ENCODE measurements at regions not wholly inside any gene's neighbourhood (a gene's known extent, or its start where the extent isn't known, plus 50 kb on each side); places are given as distances from the start of the nearest gene placed in this dataset.

GRCh38 chr12:24224401-24224800 is 274.9 kb upstream of the SOX5 start:
- dilution Hi-C loops (cut with HindIII; ENCODE audit: low sequenced_read_pairs, unreplicated experiment), result no loop called here
- no peak overlapping the region for H4K8ac ChIP-seq (ENCODE audit: low read depth in 2 of 2, low read length in 2 of 2)

More at GRCh38 chr12:24224401-24224800, 274.9 kb upstream of the SOX5 start:
- CTCF ChIA-PET, result interaction anchor here (0.5 to 0.6 kb wide), 2 partner anchors 123 to 497 kb away, joined by 3 read pairs; no protein-coding TSS in a partner anchor
- in situ Hi-C loops (cut with MboI; ENCODE audit: low sequenced_read_pairs) (no loop called here), intact Hi-C loops (cut with micrococcal nuclease) (no loop called here)
- ATAC-seq (ENCODE audit: low read depth) (no peak), DNase-seq (no peak)
- Histone ChIP-seq H2AK9ac (replicated peaks; ENCODE audit: low read depth, low read length, poor library complexity) (no peak overlapping the region), H4K5ac (ENCODE audit: low read depth, low read length) (no peak overlapping the region), H3K14ac (replicated peaks; ENCODE audit: low read depth, low read length) (no peak overlapping the region), H2BK15ac (ENCODE audit: low read depth, low read length) (no peak overlapping the region), H2AFZ (replicated peaks; ENCODE audit: low read length, poor library complexity) (no peak overlapping the region), H3K23ac (ENCODE audit: low read depth, low read length) (no peak overlapping the region), H3K18ac (ENCODE audit: low read depth, low read length) (no peak overlapping the region), H2AK5ac (ENCODE audit: low read depth, low read length) (no peak overlapping the region), H3K27me3 (ENCODE audit: control insufficient read depth, insufficient read depth, low read length) (no peaks in the 10 kb centered on the region), H3K4me1 (ENCODE audit: control insufficient read depth, insufficient read depth, low read length) (peaks cover 10% of the 10 kb centered on the region), H3K4me2 (ENCODE audit: low read depth, low read length) (no peak overlapping the region), H4K91ac (ENCODE audit: insufficient read depth, low read depth, low read length) (no peak overlapping the region), H2BK120ac (ENCODE audit: low read depth, low read length) (no peak overlapping the region), H3K79me1 (ENCODE audit: low read depth in 1 of 2, low read length in 2 of 2) (peaks cover 4% of the 10 kb centered on the region in 2 experiments; a peak in 3 of 4 replicates), H3K9me1 (ENCODE audit: insufficient read depth, low read length) (peaks cover 7% of the 10 kb centered on the region), H3K36me3 (ENCODE audit: control insufficient read depth, insufficient read depth, low read length) (no peaks in the 10 kb centered on the region), H4K20me1 (ENCODE audit: insufficient read depth, low read length) (no peaks in the 10 kb centered on the region), H2BK20ac (ENCODE audit: low read depth, low read length) (no peak overlapping the region), H3K9ac (ENCODE audit: low read depth, low read length) (no peak overlapping the region), H2BK5ac (ENCODE audit: low read depth, low read length, poor library complexity, severe bottlenecking) (no peak overlapping the region), H3K4me3 (ENCODE audit: insufficient read depth, low read depth, low read length) (no peak overlapping the region), H3K9me3 (ENCODE audit: control insufficient read depth, insufficient read depth, low read length) (no peaks in the 10 kb centered on the region), H3K27ac (ENCODE audit: insufficient read depth, low read length) (no peak overlapping the region), H3K56ac (ENCODE audit: extremely low read depth, insufficient read depth, low read length) (no peak overlapping the region), H3K4ac (ENCODE audit: low read depth, low read length) (no peak overlapping the region)
- BruUV-seq (replicated peaks), result no TSS peak
- POLR2A ChIA-PET (ENCODE audit: unreplicated experiment), result no interaction called here
- TF ChIP-seq MXI1 (IDR thresholded peaks at IDR 0.05; ENCODE audit: borderline replicate concordance, low read depth, low read length) (no peak), FOS (IDR thresholded peaks at IDR 0.05; ENCODE audit: low read depth, low read length) (no peak), BHLHE40 (IDR thresholded peaks at IDR 0.05; ENCODE audit: low read depth, low read length) (no peak), SMC3 (IDR thresholded peaks at IDR 0.05; ENCODE audit: low read depth, low read length) (no peak), RAD21 (IDR thresholded peaks at IDR 0.05; ENCODE audit: low read length) (no peak), RCOR1 (IDR thresholded peaks at IDR 0.05; ENCODE audit: insufficient replicate concordance, low read length) (no peak), CHD1 (IDR thresholded peaks at IDR 0.05; ENCODE audit: low read depth, low read length) (no peak), CTCF (conservative IDR thresholded peaks at IDR 0.05; ENCODE audit: low read depth, low read length) (no peak), CEBPB (IDR thresholded peaks at IDR 0.05; ENCODE audit: low read depth, low read length) (no peak), RFX5 (IDR thresholded peaks at IDR 0.05; ENCODE audit: low read depth, low read length) (no peak)

Data from IMR-90 (cell line).